GM13976 (cell line): ENCODE measurements at regions not wholly inside any gene's neighbourhood (a gene's known extent, or its start where the extent isn't known, plus 50 kb on each side); places are given as distances from the start of the nearest gene placed in this dataset.

ENCODE experiments used
- DNase-seq: peaks from one replicate; pipeline ENCODE4 v3.0.0; 2012; ENCODE audit warnings: low spot score
- in situ Hi-C: fragments of 300-500 bp; cut with MboI; formaldehyde crosslinking; loops from one replicate; pipeline ENCODE4 v1.12.0; 2022; ENCODE audit warnings: low sequenced_read_pairs, mixed read lengths, inconsistent platforms; ENCODE audit not compliant: unreplicated experiment
- TF ChIP-seq, protein P1 (sequence below): IDR thresholded peaks from 2 replicates; pipeline ENCODE4 v1.5.1; 2012; ENCODE audit warnings: borderline replicate concordance, mild to moderate bottlenecking; ENCODE audit not compliant: insufficient read depth; ENCODE audit errors: extremely low read depth, missing control alignments, control extremely low read depth

- in situ Hi-C loops = no loop called here
- DNase-seq = no peak
- TF ChIP-seq, protein P1, sequence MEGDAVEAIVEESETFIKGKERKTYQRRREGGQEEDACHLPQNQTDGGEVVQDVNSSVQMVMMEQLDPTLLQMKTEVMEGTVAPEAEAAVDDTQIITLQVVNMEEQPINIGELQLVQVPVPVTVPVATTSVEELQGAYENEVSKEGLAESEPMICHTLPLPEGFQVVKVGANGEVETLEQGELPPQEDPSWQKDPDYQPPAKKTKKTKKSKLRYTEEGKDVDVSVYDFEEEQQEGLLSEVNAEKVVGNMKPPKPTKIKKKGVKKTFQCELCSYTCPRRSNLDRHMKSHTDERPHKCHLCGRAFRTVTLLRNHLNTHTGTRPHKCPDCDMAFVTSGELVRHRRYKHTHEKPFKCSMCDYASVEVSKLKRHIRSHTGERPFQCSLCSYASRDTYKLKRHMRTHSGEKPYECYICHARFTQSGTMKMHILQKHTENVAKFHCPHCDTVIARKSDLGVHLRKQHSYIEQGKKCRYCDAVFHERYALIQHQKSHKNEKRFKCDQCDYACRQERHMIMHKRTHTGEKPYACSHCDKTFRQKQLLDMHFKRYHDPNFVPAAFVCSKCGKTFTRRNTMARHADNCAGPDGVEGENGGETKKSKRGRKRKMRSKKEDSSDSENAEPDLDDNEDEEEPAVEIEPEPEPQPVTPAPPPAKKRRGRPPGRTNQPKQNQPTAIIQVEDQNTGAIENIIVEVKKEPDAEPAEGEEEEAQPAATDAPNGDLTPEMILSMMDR = no peak
These were observed 174.0 kb downstream of the DAD1 start for GRCh38 chr14:22414876-22415604.

GRCh38 chr14:22412926-22413411, 176.1 kb downstream of the DAD1 start:
- no peak for DNase-seq
- in situ Hi-C loops = no loop called here
- TF ChIP-seq, protein P1 = no peak

DNA sequence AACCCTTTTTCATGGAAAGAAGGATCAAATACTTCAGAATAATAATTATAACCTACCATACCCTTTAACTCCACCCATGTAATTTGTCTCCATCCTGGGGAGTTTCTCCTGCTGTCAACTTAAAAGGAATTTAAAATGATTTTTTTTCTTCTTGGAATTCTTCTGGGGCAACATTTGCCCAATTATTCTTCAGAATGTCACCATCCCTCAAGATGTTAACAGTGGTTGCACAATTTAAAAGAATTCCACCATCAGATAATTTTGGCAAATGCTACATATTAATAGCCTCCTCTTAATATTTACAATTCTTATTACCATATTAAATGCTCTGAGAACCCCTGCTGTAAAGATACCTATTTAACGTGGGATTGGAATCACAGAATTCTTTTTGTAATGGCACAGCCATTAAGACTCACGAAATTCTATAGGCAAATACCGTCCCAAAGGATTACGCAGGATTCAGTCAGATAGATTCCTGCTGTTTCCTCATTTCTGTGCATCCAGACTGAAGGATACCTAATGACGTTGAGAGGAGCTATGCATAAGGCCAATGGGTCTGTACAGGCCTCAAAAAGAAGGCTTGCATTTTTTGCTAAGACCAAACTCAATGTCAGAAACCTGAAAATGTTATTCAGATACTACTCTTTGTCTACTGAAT, 177.5 kb downstream of the DAD1 start:
- DNase-seq = no peak
- in situ Hi-C loops = no loop called here
- TF ChIP-seq, protein P1 = no peak

- in situ Hi-C loops = no loop called here
- TF ChIP-seq, protein P1 = no peak
- no peak for DNase-seq
These were observed 178.5 kb downstream of the DAD1 start for GRCh38 chr14:22410497-22410896.

DNA sequence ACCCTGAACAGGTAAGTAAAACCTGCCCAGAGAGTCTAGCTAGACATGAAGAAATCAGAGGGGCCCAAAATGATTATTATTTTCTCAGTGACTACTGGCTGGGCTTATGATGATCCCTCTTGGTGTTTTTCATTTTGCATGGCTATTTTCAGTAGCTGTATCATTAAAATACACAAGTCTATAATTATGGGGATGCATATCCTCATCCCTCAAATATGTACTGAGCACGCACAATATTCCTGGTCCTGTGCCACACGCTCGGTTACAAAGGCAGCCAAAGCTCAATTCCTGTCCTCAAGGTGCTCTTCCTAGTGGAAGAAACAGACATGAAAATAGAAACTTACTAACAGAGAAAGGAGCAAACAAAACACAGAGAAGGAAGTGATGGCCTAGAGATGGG, 180.0 kb downstream of the DAD1 start:
- in situ Hi-C loops = no loop called here
- no peak for DNase-seq
- TF ChIP-seq, protein P1 = no peak

GRCh38 chr14:22408547-22408946, 180.5 kb downstream of the DAD1 start:
- TF ChIP-seq, protein P1 = no peak
- in situ Hi-C loops = no loop called here
- no peak for DNase-seq
